Sigmoid colon (tissue), 4 donors: ENCODE measurements at regions not wholly inside any gene's neighbourhood (a gene's known extent, or its start where the extent isn't known, plus 50 kb on each side); places are given as distances from the start of the nearest gene placed in this dataset.

Experiments used
- CTCF ChIP-seq, 4 experiments: fragments of 450-650 bp in 3 of 4; fragments of 200-600 bp in 1 of 4; IDR thresholded peaks; one replicate each; pipeline ENCODE4 v1.5.1; 2016 to 2019; ENCODE audit warnings: antibody characterized with exemption in 4 of 4, mild to moderate bottlenecking in 3 of 4, moderate library complexity in 2 of 4
- EP300 ChIP-seq, 4 donors: sonication (generic); formaldehyde crosslinking; IDR thresholded peaks; one replicate each; pipeline ENCODE4 v1.6.1; 2017; ENCODE audit warnings: antibody characterized with exemption in 4 of 4
- POLR2A ChIP-seq, 2 donors: fragments of 450-650 bp; IDR thresholded peaks; one replicate each; pipeline ENCODE4 v1.6.1; 2016; ENCODE audit warnings: antibody characterized with exemption in 2 of 2, mild to moderate bottlenecking in 2 of 2, moderate library complexity in 2 of 2

- TF ChIP-seq CTCF (IDR thresholded peaks at IDR 0.05) (no peak), POLR2A (IDR thresholded peaks at IDR 0.05) (no peak), EP300 (IDR thresholded peaks at IDR 0.05) (no peak)
Measured at GRCh38 chr2:117555965-117556364, 258.5 kb upstream of the DDX18 start.
